ENCODE measurements at regions not wholly inside any gene's neighbourhood (a gene's known extent, or its start where the extent isn't known, plus 50 kb on each side); places are given as distances from the start of the nearest gene placed in this dataset.

- Histone ChIP-seq H3K18ac (ENCODE audit: low read length) (no peak overlapping the region), H3K4me2 (ENCODE audit: insufficient read depth, low read length, poor library complexity, severe bottlenecking) (no peak overlapping the region), H3K9me3 (replicated peaks in 1 of 2; ENCODE audit: control insufficient read depth in 2 of 2, insufficient read depth in 1 of 2, low read depth in 1 of 2, low read length in 2 of 2) (peaks cover 0 to 1% of the 10 kb centered on the region in 2 donors), H3K4ac (ENCODE audit: low read length) (no peak overlapping the region), H4K8ac (ENCODE audit: low read depth, low read length) (no peak overlapping the region), H3K27ac (replicated peaks; ENCODE audit: low read length) (no peak overlapping the region), H3K4me3 (ENCODE audit: low read length in 2 of 2) (no peak overlapping the region), H2AFZ (ENCODE audit: low read length) (no peak overlapping the region), H3K27me3 (ENCODE audit: control insufficient read depth in 3 of 3, insufficient read depth in 3 of 3, low read depth in 1 of 3, low read length in 3 of 3) (no peaks in the 10 kb centered on the region), H3K9ac (ENCODE audit: low read depth, low read length, poor library complexity) (no peak overlapping the region), H2AK5ac (ENCODE audit: low read depth, low read length) (no peak overlapping the region), H2BK12ac (ENCODE audit: low read length) (no peak overlapping the region), H3K23ac (ENCODE audit: low read depth, low read length, poor library complexity) (no peak overlapping the region), H3K14ac (ENCODE audit: low read length) (no peak overlapping the region), H2BK15ac (ENCODE audit: low read length) (no peak overlapping the region), H3K4me1 (ENCODE audit: control insufficient read depth in 2 of 2, insufficient read depth in 1 of 2, low read depth in 1 of 2, low read length in 2 of 2) (no peaks in the 10 kb centered on the region), H3K79me1 (ENCODE audit: low read depth, low read length) (no peaks in the 10 kb centered on the region), H2BK120ac (ENCODE audit: low read depth, low read length) (no peak overlapping the region), H3K36me3 (replicated peaks in 1 of 2; ENCODE audit: control insufficient read depth in 2 of 2, insufficient read depth in 2 of 2, low read length in 2 of 2) (no peaks in the 10 kb centered on the region), H2BK5ac (ENCODE audit: low read length) (no peak overlapping the region), H4K91ac (ENCODE audit: low read depth, low read length, poor library complexity) (no peak overlapping the region)
- no CpG with 5 or more reads among the region's 3 CpGs for WGBS, 2 donors (ENCODE audit: extremely low coverage in 2 of 2, insufficient read length in 2 of 2, insufficient replicate concordance in 1 of 2)
- DNase-seq (ENCODE audit: low spot score), result no peak
Observed at GRCh38 chr4:177729681-177730080, 287.4 kb upstream of the AGA start.

DNA sequence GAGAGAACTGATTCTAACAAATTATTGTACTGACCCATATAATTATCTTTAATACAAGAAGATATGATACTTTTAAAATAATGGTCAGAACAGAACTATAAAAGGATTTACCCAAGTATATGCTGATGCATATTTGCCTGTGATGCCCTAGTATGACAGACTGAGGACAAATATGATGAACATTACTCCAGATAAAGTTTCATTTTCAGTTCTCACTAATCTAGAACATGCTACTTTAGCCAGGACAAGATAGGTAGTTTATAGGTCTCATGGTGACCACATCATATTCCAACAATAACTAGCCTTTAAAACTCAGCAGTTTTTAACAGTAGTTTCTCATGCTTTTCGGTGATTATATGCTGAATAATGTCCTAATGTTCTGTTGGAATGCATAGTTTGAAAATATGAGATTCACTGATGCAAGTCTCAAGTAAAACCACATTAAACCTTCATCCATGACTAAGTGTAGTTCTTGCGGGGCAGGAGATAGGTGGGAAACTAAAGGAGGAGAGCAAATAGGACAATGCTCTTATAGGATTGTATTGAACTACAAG lies 295.2 kb upstream of the AGA start:
- no peak overlapping the region for H3K23ac ChIP-seq (ENCODE audit: low read depth, low read length, poor library complexity)
- no peak overlapping the region for H2AK5ac ChIP-seq (ENCODE audit: low read depth, low read length)
- H3K4me3 ChIP-seq (ENCODE audit: low read length in 2 of 2), result no peak overlapping the region
- no peaks in the 10 kb centered on the region for H3K4me1 ChIP-seq (ENCODE audit: control insufficient read depth in 2 of 2, insufficient read depth in 1 of 2, low read depth in 1 of 2, low read length in 2 of 2)
- no peak overlapping the region for H3K14ac ChIP-seq (ENCODE audit: low read length)
- WGBS, 2 donors (ENCODE audit: extremely low coverage in 2 of 2, insufficient read length in 2 of 2, insufficient replicate concordance in 1 of 2), result no CpG with 5 or more reads among the region's 2 CpGs
- no peak overlapping the region for H4K8ac ChIP-seq (ENCODE audit: low read depth, low read length)
- no peak overlapping the region for H2BK120ac ChIP-seq (ENCODE audit: low read depth, low read length)
- no peak overlapping the region for H2AFZ ChIP-seq (ENCODE audit: low read length)
- H4K91ac ChIP-seq (ENCODE audit: low read depth, low read length, poor library complexity), result no peak overlapping the region
- no peaks in the 10 kb centered on the region for H3K27me3 ChIP-seq (ENCODE audit: control insufficient read depth in 3 of 3, insufficient read depth in 3 of 3, low read depth in 1 of 3, low read length in 3 of 3)
- no peak overlapping the region for H3K27ac ChIP-seq (replicated peaks; ENCODE audit: low read length)
- DNase-seq (ENCODE audit: low spot score), result no peak
- H3K18ac ChIP-seq (ENCODE audit: low read length), result no peak overlapping the region
- H3K36me3 ChIP-seq (replicated peaks in 1 of 2; ENCODE audit: control insufficient read depth in 2 of 2, insufficient read depth in 2 of 2, low read length in 2 of 2), result no peaks in the 10 kb centered on the region
- H3K9me3 ChIP-seq (replicated peaks in 1 of 2; ENCODE audit: control insufficient read depth in 2 of 2, insufficient read depth in 1 of 2, low read depth in 1 of 2, low read length in 2 of 2), result no peaks in the 10 kb centered on the region
- no peaks in the 10 kb centered on the region for H3K79me1 ChIP-seq (ENCODE audit: low read depth, low read length)
- no peak overlapping the region for H2BK5ac ChIP-seq (ENCODE audit: low read length)
- no peak overlapping the region for H2BK15ac ChIP-seq (ENCODE audit: low read length)
- H2BK12ac ChIP-seq (ENCODE audit: low read length), result no peak overlapping the region
- no peak overlapping the region for H3K4ac ChIP-seq (ENCODE audit: low read length)
- H3K9ac ChIP-seq (ENCODE audit: low read depth, low read length, poor library complexity), result no peak overlapping the region
- no peak overlapping the region for H3K4me2 ChIP-seq (ENCODE audit: insufficient read depth, low read length, poor library complexity, severe bottlenecking)

DNA sequence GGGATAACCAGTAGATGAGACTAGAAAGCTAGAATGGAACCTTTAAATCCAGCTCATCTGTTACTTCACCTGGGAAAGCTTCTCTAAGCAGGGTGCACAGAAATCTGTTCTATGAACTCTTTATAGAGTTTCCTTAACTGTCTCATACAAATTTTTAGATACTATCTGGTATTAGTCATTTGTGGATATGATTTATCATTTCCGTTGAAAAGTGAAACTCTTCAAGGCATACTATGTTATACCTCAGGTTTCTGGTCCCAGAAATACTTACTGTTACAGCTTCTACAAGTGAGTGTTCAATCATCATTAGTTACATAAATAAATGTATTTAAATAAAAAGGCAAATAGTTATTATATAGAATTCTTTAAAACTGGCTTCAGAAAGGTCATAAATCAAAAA lies 298.3 kb upstream of the AGA start:
- no peak overlapping the region for H4K91ac ChIP-seq (ENCODE audit: low read depth, low read length, poor library complexity)
- no CpG with 5 or more reads among the region's 1 CpG for WGBS, 2 donors (ENCODE audit: extremely low coverage in 2 of 2, insufficient read length in 2 of 2, insufficient replicate concordance in 1 of 2)
- H2BK120ac ChIP-seq (ENCODE audit: low read depth, low read length), result no peak overlapping the region
- no peak overlapping the region for H4K8ac ChIP-seq (ENCODE audit: low read depth, low read length)
- H3K79me1 ChIP-seq (ENCODE audit: low read depth, low read length), result no peaks in the 10 kb centered on the region
- no peaks in the 10 kb centered on the region for H3K27me3 ChIP-seq (ENCODE audit: control insufficient read depth in 3 of 3, insufficient read depth in 3 of 3, low read depth in 1 of 3, low read length in 3 of 3)
- no peak overlapping the region for H2BK12ac ChIP-seq (ENCODE audit: low read length)
- H2AK5ac ChIP-seq (ENCODE audit: low read depth, low read length), result no peak overlapping the region
- H2AFZ ChIP-seq (ENCODE audit: low read length), result no peak overlapping the region
- no peak overlapping the region for H3K14ac ChIP-seq (ENCODE audit: low read length)
- no peak overlapping the region for H3K4me2 ChIP-seq (ENCODE audit: insufficient read depth, low read length, poor library complexity, severe bottlenecking)
- H3K4ac ChIP-seq (ENCODE audit: low read length), result no peak overlapping the region
- no peak for DNase-seq (ENCODE audit: low spot score)
- H2BK15ac ChIP-seq (ENCODE audit: low read length), result no peak overlapping the region
- no peaks in the 10 kb centered on the region for H3K36me3 ChIP-seq (replicated peaks in 1 of 2; ENCODE audit: control insufficient read depth in 2 of 2, insufficient read depth in 2 of 2, low read length in 2 of 2)
- no peak overlapping the region for H2BK5ac ChIP-seq (ENCODE audit: low read length)
- no peak overlapping the region for H3K27ac ChIP-seq (replicated peaks; ENCODE audit: low read length)
- no peak overlapping the region for H3K4me3 ChIP-seq (ENCODE audit: low read length in 2 of 2)
- H3K4me1 ChIP-seq (ENCODE audit: control insufficient read depth in 2 of 2, insufficient read depth in 1 of 2, low read depth in 1 of 2, low read length in 2 of 2), result no peaks in the 10 kb centered on the region
- H3K18ac ChIP-seq (ENCODE audit: low read length), result no peak overlapping the region
- no peak overlapping the region for H3K9ac ChIP-seq (ENCODE audit: low read depth, low read length, poor library complexity)
- no peak overlapping the region for H3K23ac ChIP-seq (ENCODE audit: low read depth, low read length, poor library complexity)
- H3K9me3 ChIP-seq (replicated peaks in 1 of 2; ENCODE audit: control insufficient read depth in 2 of 2, insufficient read depth in 1 of 2, low read depth in 1 of 2, low read length in 2 of 2), result no peaks in the 10 kb centered on the region

DNA sequence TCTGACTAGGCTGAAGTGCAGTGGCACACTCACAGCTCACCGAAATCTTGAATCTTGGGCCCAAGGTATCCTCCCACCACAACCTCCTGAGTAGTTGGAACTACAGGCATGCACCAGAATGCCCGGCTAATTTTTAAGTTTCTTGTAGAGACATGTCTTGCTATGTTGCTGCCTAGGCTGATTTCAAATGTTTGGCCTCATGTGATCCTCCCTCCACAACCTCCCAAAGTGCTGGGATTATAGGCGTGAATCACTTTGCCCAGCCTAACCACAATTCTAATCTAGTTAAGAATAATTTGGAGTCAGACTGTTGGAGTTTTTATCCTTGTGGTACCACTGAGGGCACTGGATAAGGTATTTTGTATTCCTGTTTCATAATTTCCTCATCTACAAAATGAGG lies 317.5 kb upstream of the AGA start:
- Histone ChIP-seq H2AK5ac (ENCODE audit: low read depth, low read length) (no peak overlapping the region), H3K9me3 (replicated peaks in 1 of 2; ENCODE audit: control insufficient read depth in 2 of 2, insufficient read depth in 1 of 2, low read depth in 1 of 2, low read length in 2 of 2) (no peaks in the 10 kb centered on the region), H2AFZ (ENCODE audit: low read length) (no peak overlapping the region), H3K4me3 (ENCODE audit: low read length in 2 of 2) (no peak overlapping the region), H2BK15ac (ENCODE audit: low read length) (no peak overlapping the region), H4K91ac (ENCODE audit: low read depth, low read length, poor library complexity) (no peak overlapping the region), H2BK5ac (ENCODE audit: low read length) (no peak overlapping the region), H3K14ac (ENCODE audit: low read length) (no peak overlapping the region), H3K4me1 (ENCODE audit: control insufficient read depth in 2 of 2, insufficient read depth in 1 of 2, low read depth in 1 of 2, low read length in 2 of 2) (no peaks in the 10 kb centered on the region), H3K4me2 (ENCODE audit: insufficient read depth, low read length, poor library complexity, severe bottlenecking) (no peak overlapping the region), H2BK12ac (ENCODE audit: low read length) (no peak overlapping the region), H3K9ac (ENCODE audit: low read depth, low read length, poor library complexity) (no peak overlapping the region), H3K18ac (ENCODE audit: low read length) (no peak overlapping the region), H3K23ac (ENCODE audit: low read depth, low read length, poor library complexity) (no peak overlapping the region), H3K27me3 (ENCODE audit: control insufficient read depth in 3 of 3, insufficient read depth in 3 of 3, low read depth in 1 of 3, low read length in 3 of 3) (no peaks in the 10 kb centered on the region), H3K4ac (ENCODE audit: low read length) (no peak overlapping the region), H4K8ac (ENCODE audit: low read depth, low read length) (no peak overlapping the region), H3K27ac (replicated peaks; ENCODE audit: low read length) (no peak overlapping the region), H3K79me1 (ENCODE audit: low read depth, low read length) (no peaks in the 10 kb centered on the region), H2BK120ac (ENCODE audit: low read depth, low read length) (no peak overlapping the region), H3K36me3 (replicated peaks in 1 of 2; ENCODE audit: control insufficient read depth in 2 of 2, insufficient read depth in 2 of 2, low read length in 2 of 2) (no peaks in the 10 kb centered on the region)
- DNase-seq (ENCODE audit: low spot score), result no peak
- no CpG with 5 or more reads among the region's 3 CpGs for WGBS, 2 donors (ENCODE audit: extremely low coverage in 2 of 2, insufficient read length in 2 of 2, insufficient replicate concordance in 1 of 2)

Measured in neuronal stem cell (in vitro differentiated cells).